ENCODE measurements at regions not wholly inside any gene's neighbourhood (a gene's known extent, or its start where the extent isn't known, plus 50 kb on each side); places are given as distances from the start of the nearest gene placed in this dataset.
"Not testable (repeated sequence)": the region's sequence is repeated elsewhere in the genome, so short reads cannot be mapped to it uniquely, and the experiment has no call there.

DNA sequence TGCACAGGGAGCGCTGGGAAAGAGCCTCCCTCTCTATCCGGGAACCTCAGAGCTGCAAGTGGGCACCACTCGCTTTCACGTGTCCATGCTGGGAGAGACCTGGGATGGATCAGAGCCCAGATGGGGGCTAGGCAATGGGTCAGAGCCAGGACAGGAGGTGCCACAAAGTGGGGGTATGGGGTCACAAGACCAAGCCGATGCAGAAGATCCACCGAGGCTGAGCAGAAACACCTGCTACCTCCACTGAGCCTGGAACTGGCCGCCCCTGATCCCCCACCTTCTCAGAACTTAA lies 180.9 kb upstream of the SFSWAP start:
- DNase-seq: no peak

DNA sequence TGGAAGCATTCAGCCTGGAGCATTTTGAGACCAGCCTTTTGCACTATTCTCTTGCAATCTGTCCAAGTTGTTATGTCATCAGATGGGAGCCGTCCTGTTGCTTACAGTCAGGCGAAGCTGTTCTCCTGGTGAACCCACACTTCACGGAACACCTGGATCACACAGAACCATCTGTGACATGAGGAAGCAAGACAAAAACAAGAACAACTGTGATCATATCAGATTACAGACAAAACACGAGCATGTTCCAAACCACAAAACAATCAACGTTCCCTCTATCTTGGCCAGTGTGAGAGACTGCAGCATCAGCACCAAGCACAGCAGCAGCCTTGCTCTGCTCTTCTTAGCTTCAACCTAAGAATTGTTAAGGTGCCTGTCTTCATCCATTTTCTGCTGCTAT lies 180.5 kb upstream of the SFSWAP start:
- DNase-seq: no peak

DNA sequence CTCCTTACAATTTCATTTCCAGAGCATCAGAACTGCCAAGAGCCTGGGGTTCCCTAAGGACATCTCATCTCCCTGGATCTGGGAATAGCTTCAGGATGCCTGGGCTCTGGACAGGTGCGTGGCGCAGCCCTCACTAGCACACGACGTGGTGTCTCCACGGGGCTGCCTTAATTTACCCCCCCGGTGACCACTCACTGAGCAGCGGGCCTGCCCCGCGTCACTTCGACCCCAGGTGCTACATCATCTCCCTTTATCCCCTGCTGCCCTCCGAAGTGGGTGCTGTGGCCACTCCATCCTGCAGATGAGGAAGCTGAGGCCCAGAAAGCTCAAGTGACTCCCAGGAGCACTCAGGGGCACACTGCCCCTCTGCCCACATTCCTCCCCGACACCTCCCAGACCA lies 177.8 kb upstream of the SFSWAP start:
- DNase-seq: no peak

DNA sequence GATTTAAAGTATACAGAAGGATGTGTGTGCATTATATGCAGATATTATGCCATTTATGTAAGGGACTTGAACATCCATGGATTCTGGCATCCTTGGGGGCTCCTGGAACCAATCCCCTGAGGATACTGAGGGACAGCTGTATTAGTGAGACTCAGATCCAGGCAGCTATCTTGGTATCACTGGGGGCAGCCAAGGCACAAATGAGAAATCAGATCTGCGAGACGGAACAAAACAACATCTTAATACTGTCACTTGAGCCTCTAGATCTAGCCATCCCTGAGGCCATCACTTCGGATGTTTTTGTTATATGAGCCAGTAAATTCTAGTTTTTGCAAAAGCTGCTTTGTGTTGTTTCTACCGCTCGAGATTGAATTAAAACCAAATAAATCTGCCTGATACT lies 175.1 kb upstream of the SFSWAP start:
- no peak for DNase-seq

DNA sequence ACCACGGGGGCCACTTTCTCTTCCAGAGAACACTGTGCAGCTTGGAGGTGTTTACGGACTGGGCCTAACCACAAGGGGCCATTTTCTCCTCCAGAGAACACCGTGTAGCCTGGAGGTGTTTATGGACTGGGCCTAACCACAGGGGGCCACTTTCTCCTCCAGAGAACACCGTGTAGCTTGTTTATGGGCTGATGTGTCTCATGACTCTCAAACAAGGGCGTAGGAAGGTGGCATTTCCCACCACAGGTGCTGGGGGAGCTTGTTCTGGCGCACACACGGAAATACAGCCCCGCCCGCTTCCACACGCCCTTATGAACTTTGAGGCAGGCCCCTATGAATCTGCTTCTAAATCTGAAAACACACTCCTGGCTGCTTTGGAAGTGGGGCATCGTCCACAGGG lies 174.6 kb upstream of the SFSWAP start:
- peak; percentile 12 to 19 for DNase-seq

DNA sequence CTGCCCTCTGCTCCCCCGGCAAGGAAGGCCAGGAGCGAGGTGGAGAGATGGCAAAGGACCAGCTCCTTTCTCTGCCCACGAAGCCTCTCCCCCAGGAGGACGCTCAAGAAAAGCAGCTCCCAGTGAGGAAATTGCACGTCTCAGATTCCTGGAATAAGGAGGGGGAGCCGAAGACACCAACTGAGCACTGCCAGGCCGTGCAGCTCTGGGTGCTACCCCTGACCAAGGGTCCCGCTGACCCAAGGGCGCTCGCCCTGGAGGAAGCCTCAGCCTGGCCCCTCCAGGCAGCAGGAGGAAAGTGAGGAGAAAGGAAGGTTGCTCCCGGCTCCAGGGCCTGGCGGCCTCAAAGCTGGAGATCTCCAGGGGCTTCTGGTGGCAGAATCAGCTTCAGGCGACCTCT lies 174.1 kb upstream of the SFSWAP start:
- no peak for DNase-seq

DNA sequence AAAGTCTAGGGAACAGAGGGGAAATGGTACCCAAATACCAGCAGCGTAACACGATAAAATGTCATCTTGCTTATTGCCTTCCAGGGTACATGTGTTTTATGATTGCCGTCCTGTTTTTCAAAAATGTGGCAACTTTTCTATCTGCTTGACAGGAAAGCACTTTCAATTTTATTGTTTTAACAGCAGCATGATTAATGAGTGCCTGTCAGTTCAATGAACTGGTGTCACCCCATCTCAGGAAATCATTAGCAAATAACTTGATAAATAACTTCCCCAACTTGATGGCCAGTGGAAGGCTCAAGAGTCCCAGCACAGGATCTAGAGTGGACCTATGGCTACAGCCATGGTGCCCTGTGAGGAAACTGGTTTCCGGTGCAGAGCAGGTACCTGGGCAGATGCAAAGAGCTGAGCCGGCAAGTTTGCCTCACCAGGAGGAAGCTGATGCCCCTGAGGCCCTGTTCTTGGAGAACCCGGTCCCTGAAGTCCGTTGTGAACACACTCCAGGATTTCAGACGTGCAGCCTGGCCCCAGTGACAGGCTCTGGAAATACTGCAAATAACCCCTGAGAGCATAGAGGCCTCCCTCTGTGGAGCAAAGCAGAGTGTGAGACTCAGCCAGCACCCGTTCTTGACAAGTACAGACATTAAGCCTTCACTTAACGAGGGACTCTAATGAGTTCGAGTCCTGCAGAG lies 173.5 kb upstream of the SFSWAP start:
- DNase-seq: no peak

DNA sequence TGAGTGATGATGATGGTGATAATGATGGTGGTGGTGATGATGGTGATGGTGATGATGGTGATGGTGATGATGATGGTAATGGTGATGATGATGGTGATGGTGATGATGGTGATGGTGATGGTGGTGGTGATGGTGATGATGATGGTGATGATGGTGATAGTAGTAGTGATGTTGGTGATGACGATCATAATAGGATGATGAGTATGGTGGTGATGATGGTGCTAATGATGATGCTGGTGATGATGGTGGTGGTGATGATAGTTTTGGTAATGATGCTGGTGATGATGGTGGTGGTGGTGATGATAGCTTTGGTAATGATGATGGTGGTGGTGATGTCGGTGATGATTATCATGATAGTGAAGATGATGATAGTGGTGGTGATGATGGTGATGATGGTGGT lies 171.5 kb upstream of the SFSWAP start:
- DNase-seq: no peak

DNA sequence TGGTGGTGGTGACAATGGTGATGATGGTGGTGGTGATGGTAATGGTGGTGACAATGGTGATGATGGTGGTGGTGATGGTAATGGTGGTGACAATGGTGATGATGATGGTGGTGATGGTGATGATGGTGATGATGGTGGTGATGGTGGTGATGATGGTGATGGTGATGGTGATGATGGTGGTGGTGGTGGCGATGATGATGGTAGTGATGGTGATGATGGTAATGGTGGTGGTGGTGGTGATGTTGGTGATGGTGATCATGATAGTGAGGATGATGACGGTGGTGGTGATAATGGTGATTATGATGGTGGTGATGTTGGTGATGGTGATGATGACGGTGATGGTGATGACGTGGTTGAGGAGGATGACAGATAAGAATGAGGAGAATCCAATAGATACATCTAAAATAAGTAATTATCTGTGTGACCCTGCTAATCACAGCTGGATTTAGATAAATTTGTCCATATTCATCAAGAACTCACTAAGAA lies 170.7 kb upstream of the SFSWAP start:
- DNase-seq: no peak

DNA sequence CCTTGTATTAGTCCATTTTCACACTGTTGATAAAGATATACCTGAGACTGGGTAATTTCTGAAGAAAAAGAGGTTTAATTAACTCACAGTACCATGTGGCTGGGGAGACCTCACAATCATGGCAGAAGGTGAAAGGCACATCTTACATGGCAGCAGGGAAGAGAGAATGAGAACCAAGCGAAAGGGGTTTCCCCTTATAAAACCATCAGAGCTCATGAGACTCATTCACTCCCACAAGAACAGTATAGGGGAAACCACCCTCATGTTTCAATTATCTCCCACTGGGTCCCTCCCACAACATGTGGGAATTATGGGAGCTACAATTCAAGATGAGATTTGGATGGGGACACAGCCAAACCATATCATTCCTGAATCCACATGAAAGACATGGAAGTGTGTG lies 169.4 kb upstream of the SFSWAP start:
- DNase-seq: not testable (repeated sequence)

DNA sequence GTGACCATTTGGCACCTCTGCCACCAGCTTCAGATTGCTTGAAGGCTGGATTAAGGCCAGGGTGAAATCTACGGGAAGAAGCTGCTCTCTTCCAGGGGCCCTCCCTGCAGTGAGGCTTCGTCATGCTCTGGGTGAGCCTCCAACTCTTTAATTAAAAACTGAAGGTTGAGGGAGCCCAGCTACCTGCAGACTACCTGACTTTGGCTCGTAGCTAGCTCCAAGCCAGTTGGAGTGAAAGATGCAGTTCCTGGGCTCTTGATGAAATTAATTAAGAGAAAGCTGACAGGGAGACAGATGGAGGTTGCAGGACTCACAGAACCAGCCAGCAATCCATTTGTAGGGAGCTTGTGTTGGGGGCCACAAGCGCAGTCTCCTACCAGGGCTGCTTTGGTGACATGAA lies 168.5 kb upstream of the SFSWAP start:
- no peak for DNase-seq

DNA sequence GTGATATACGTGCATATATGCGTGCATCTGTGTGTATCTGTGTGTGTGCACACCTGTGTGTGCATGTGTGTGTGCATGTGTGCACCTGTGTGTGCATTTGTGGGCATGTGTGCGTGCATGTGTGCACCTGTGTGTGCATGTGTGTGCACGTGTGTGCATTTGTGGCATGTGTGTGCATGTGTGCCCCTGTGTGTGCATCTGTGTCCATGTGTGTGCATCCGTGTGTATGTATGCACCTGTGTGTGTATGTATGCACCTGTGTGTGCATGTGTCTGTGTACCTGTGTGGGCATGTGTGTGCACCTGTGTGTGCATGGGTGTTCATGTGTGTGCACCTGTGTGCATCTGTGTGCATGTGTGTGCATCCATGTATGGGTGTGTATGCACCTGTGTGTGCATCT lies 167.8 kb upstream of the SFSWAP start:
- DNase-seq: no peak

DNA sequence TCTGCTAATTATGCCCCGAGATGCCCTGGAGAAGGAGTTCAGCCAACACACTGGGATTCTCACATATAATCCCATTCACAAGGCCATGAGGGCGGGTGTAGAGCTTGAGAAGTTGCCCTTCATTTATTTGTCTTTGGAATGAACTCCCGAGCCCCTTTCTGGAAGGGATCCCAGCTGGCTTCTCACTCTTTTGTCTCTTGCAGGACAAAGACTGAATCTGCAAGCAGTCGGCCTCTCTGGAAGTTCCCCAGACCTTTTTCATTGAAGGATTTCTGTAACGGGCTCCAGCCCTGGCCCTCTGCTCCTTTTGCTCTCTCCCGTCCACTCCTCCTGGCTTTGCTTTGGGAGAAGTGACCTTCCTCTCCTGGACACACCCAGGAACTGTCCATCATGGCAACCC lies 163.3 kb upstream of the SFSWAP start:
- DNase-seq: no peak

DNA sequence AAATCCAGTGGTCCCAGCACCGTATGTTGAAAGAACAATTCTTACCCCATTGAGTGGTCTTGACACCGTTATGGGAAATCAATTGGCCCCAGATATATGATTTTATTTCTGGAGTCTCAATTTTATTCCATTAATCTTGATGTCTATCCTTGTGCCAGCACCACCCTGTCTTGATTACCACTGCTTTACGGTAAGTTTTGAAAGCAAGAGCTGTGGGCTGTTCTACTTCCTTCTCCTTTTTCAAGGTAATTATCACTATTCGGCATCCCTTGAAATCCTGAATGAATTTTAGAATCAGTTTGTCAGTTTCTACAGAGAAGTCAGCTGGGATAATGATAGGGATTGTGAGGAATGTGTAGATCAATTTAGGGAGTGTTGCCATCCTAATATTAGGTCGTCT lies 160.8 kb upstream of the SFSWAP start:
- DNase-seq: no peak

DNA sequence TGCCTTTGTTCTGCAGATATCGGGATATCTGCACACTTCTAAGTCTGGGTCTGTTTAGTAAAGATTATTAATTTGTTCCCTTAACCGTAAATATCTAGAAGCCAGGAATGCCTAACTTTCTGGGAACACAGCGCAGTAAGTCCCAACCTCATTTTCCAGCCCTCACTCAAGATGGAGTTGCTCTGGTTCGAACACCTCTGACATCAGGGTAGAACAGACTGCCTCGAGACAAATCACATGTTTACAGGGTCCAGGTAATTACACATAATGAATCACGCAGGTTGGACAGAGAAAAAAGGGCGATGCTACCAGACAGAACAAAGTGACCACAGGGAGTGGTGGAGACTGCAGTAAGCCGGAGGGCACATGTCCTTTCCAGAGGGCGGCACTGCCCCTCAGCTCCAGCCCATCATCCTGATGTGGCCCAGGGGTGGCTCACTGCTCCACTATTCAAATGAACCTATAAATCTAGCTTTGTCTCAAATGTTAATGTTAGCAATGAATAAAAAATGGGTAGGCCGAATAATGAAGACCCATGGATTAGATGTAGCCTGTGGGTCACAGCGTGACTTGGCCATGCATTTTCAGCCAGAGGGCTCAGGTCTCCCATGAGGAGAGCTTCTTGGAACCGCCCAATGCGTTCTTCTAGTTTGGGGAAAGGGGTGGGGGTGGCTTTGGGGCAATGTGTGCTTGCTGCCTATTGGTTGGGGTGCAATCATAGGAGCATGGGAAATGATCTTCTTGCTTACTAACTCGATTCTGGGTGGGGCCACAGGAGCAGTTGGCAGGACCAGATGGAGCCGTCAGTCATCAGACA lies 159.0 kb upstream of the SFSWAP start:
- DNase-seq: no peak

DNA sequence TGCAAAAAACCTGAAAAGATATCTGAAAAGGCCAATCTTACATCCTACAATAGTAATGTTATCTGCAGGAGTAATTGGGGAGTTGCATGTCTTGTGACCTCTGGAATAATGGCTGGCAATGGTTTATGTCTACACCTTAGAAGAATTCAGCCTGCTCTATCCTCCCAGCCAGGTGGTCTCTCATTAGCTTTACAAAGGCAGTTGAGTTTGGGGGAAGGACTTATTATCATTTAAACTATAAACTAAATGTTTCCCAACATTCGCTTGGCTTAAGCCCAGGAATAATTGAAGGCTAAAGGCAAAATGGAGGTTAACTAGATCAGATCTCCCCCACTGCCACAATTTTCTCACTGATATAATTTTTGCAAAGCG lies 158.4 kb upstream of the SFSWAP start:
- DNase-seq: no peak

DNA sequence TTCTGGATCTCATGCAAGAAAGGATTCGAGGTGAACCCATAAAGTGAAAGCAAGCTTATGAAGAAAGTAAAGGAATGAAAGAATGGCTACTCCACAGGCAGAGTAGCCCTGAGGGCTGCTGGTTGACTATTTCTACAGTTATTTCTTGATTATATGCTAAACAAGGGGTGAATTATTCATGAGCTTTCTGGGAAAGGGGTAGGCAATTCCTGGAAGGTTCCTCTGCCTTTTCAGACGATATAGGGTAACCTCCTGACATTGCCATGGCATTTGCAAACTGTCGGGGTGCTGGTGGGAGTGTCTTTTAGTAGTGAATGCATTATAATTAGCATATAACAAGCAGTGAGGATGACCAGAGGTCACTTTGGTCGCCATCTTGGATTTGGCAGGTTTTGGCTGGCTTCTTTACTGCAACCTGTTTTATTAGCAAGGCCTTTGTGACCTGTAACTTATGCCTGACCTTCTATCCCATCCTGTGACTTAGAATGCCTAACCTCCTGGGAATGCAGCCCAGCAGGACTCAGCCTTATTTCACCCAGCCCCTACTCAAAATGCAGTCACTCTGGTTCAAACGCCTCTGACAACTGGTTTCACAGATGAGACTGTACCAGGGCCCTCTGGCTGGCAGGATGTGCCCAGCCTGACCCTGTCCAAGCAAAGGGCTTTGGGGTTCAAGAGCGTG lies 157.7 kb upstream of the SFSWAP start:
- no peak for DNase-seq

DNA sequence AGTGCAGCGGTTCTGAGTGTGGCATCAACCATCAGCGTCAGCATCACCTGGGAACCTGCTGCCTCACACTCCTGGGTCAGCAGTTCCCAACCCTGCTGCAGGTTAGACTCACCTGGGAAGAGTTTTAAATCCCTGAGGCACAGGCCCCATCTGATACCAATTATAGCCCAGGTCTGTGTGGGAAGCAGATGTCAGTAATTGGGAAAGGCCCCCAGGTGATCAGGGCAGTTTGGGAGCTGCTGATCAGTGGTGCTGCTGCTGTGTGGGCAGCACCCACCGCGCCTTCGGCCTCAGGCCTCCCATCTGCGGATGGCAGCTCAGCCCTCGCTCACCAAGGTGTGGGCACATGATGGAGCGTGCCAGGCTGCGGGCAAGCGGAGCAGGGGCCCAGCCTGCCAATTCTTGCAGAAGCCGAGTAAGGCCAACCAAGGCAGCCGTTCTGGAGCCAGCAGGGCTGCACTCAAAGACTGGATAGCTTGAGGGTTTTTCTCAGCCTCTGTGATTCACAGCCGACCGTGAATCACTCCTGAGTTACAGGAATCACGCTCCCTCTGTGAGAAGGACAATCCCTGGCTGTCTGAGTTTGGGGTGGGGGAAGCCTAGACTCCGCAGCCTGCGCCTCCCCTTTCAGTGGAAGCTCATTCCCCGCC lies 155.6 kb upstream of the SFSWAP start:
- DNase-seq: no peak

DNA sequence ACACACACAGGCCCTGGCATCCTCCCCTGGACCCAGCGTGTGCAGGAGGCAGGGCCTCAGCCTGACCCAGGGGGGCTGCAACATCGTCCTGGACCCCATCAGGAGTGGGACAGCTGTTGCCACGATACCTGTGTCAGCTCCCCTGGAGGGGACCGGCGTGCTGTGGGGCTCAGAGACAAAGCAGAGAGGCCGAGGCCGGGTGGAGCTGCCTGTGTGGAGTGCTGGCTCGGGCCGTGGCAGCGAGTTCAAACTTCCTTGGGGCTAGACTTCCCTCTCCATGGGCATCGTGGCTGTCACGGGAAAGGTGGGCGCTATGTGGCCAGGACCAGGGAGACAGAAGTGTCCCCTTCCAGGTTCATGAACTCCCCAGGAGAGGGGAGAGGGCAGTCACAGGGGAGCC lies 155.0 kb upstream of the SFSWAP start:
- DNase-seq: no peak

DNA sequence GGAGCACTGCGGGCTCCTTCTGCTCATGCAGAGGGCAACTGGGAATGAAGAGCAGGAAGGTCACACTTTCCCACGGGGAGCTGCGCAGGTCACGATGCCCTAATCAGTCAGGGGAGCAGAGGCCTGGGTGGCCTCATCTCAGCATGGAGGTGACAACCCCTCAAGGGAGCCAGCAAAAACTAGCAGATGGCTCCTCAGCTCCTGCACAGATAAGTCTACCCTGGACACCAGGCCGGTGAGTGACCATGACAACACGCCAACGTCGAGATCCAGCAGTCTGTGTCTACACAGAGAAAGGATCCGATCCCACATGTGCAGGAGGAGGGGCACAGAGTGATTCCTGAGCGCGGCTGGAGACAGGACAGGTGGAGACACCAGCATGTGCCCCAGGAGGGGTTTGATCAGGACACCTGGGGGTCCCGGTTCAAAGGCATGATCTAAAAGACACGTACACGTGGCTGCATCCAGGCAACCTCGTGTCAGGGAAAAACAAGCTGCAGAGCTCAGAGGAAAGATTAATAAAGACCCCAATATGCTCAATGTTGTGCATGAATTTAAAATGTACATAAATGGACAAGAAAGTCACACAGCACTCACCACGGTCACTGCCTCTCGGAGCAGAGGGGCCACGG lies 153.7 kb upstream of the SFSWAP start:
- no peak for DNase-seq

DNA sequence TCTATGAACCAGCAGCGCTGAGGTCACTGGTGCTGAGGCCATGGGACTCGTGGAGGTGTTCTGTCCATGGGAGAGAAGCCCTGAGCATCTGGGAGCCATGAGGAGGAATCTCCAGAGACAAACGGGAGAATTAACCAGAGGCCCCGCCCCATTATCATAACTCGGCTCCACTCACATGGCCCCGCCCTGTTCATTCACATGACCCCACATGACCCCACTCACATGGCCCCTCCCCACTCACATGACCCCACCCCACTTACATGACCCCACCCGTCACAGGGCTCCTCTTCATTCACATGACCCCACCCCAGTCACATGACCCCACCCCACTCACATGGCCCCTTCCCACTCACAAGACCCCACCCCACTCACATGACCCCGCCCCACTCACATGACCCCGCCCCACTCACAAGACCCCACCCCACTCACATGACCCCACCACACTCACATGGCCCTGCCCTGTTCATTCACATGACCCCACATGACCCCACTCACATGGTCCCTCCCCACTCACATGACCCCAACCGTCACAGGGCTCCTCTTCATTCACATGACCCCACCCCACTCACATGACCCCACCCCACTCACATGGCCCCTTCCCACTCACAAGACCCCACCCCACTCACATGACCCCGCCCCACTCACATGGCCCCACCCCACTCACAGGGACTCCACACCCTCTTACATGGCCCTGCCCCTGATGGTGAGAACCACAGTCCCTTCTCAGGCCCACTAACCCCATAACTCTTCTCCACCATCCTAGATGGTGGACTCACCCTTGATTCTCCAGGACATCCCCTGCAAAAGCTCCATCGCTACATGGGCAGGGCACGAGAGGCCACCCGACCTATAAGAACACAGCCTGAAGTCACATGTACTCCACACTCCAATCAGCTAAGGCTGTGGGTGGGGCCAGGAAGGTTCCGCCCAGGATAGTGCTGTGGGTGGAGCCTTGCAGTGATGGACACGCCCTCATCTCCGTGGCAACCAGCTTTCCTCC lies 151.1 kb upstream of the SFSWAP start:
- no peak for DNase-seq

DNA sequence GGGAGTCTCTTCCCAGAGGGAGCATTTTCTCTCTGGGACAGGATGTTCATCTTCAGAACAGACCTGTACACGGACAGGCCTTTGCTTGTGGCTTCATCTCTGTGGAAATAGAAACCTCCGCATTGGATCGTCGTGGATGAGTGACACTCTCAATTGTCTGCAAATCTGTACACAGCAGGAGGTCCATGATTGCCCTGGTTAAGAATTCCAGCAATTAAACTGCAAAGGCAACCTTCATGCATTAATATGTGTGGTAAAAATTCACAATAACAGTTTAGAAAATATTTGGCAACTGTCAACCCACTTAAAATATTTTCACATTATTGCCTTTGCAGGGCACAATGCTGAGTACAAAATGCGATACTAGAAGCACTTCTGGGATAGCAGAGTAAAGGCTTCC lies 149.8 kb upstream of the SFSWAP start:
- no peak for DNase-seq

Measured in activated CD4-positive, alpha-beta T cell treated with anti-CD3 and anti-CD28 coated beads, Interleukin-2, amount 50 U/mL, for 4 hours (primary cell).